ENCODE measurements at regions not wholly inside any gene's neighbourhood (a gene's known extent, or its start where the extent isn't known, plus 50 kb on each side); places are given as distances from the start of the nearest gene placed in this dataset.

DNA sequence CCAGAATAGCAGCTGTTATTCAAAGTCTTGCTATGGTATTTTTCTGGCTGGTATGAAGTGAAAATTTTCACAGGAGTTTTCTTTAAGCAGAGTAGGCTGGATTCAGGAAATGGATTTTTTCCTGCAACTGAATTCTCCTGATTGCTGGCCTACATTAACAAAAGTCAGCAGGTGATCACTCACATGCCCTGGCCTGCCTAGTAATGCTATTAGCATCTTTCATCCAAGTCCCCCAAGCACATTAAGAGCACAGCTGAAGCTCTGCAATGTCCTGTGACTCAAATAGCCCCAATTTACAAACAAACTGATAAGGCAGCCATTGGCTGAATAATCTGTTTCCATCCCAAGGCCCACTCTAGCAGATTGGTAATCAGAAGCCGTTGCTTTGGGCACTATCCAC, 688.3 kb upstream of the LMCD1 start:
- DNase-seq (ENCODE audit: low read depth, low spot score) (no peak), ATAC-seq (no peak)
- no TSS peak for BruUV-seq (replicated peaks)
- H3K27ac ChIP-seq (ENCODE audit: low read length) = no peak overlapping the region
- H3K4me1 ChIP-seq (ENCODE audit: control insufficient read depth, insufficient read depth, low read length) = no peaks in the 10 kb centered on the region
- H3K36me3 ChIP-seq (ENCODE audit: control insufficient read depth, insufficient read depth, low read length) = no peaks in the 10 kb centered on the region
- ChIA-PET CTCF (no interaction called here), POLR2A (no interaction called here)
- no peaks in the 10 kb centered on the region for H3K9me3 ChIP-seq (ENCODE audit: control insufficient read depth, insufficient read depth, low read depth, low read length)
- TF ChIP-seq POLR2AphosphoS5 (IDR thresholded peaks at IDR 0.05; ENCODE audit: low read depth, low read length) = no peak
- TF ChIP-seq SIN3A (IDR thresholded peaks at IDR 0.05; ENCODE audit: borderline replicate concordance, insufficient read depth, low read depth, low read length) = no peak
- TF ChIP-seq TCF7L2 (IDR thresholded peaks at IDR 0.05; ENCODE audit: low read depth, low read length) = no peak
- TF ChIP-seq, protein P1, sequence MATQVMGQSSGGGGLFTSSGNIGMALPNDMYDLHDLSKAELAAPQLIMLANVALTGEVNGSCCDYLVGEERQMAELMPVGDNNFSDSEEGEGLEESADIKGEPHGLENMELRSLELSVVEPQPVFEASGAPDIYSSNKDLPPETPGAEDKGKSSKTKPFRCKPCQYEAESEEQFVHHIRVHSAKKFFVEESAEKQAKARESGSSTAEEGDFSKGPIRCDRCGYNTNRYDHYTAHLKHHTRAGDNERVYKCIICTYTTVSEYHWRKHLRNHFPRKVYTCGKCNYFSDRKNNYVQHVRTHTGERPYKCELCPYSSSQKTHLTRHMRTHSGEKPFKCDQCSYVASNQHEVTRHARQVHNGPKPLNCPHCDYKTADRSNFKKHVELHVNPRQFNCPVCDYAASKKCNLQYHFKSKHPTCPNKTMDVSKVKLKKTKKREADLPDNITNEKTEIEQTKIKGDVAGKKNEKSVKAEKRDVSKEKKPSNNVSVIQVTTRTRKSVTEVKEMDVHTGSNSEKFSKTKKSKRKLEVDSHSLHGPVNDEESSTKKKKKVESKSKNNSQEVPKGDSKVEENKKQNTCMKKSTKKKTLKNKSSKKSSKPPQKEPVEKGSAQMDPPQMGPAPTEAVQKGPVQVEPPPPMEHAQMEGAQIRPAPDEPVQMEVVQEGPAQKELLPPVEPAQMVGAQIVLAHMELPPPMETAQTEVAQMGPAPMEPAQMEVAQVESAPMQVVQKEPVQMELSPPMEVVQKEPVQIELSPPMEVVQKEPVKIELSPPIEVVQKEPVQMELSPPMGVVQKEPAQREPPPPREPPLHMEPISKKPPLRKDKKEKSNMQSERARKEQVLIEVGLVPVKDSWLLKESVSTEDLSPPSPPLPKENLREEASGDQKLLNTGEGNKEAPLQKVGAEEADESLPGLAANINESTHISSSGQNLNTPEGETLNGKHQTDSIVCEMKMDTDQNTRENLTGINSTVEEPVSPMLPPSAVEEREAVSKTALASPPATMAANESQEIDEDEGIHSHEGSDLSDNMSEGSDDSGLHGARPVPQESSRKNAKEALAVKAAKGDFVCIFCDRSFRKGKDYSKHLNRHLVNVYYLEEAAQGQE (IDR thresholded peaks at IDR 0.05; ENCODE audit: insufficient read depth in 1 of 2, low read depth in 2 of 2, low read length in 1 of 2) = no peak
- TF ChIP-seq, protein P2, sequence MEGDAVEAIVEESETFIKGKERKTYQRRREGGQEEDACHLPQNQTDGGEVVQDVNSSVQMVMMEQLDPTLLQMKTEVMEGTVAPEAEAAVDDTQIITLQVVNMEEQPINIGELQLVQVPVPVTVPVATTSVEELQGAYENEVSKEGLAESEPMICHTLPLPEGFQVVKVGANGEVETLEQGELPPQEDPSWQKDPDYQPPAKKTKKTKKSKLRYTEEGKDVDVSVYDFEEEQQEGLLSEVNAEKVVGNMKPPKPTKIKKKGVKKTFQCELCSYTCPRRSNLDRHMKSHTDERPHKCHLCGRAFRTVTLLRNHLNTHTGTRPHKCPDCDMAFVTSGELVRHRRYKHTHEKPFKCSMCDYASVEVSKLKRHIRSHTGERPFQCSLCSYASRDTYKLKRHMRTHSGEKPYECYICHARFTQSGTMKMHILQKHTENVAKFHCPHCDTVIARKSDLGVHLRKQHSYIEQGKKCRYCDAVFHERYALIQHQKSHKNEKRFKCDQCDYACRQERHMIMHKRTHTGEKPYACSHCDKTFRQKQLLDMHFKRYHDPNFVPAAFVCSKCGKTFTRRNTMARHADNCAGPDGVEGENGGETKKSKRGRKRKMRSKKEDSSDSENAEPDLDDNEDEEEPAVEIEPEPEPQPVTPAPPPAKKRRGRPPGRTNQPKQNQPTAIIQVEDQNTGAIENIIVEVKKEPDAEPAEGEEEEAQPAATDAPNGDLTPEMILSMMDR (IDR thresholded peaks at IDR 0.05) = no peak
- in situ Hi-C loops (cut with HindIII; ENCODE audit: low pct_unique_long_range_greater_than_20kb, low sequenced_read_pairs) (no loop called here), intact Hi-C loops (cut with micrococcal nuclease; ENCODE audit: unreplicated experiment) (no loop called here)
- H3K27me3 ChIP-seq (ENCODE audit: control insufficient read depth, insufficient read depth, low read length) = no peaks in the 10 kb centered on the region
- H3K4me3 ChIP-seq (ENCODE audit: low read depth in 2 of 2, low read length in 2 of 2) = no peak overlapping the region

DNA sequence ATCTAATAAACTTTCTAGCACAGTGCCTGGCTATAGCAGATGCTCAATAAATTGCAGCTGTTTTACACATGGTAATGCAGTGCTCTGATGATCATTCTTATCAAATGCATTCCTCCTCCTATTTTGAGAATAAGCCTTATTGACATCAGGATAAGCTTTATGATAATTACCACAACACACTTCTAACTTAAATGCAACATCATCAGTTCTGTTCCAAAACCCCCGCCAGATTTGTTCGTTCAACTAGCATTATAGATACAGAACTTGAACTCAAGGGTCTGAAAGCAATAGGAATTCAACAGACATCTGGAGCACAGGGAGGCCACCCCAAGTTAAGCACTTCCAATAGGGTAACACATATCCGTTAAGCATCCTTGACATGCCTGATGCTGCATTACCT, 684.4 kb upstream of the LMCD1 start:
- Histone ChIP-seq H3K4me1 (ENCODE audit: control insufficient read depth, insufficient read depth, low read length) (no peaks in the 10 kb centered on the region), H3K27ac (ENCODE audit: low read length) (no peak overlapping the region), H3K4me3 (ENCODE audit: low read depth in 2 of 2, low read length in 2 of 2) (no peak overlapping the region), H3K36me3 (ENCODE audit: control insufficient read depth, insufficient read depth, low read length) (no peaks in the 10 kb centered on the region), H3K27me3 (ENCODE audit: control insufficient read depth, insufficient read depth, low read length) (no peaks in the 10 kb centered on the region), H3K9me3 (ENCODE audit: control insufficient read depth, insufficient read depth, low read depth, low read length) (no peaks in the 10 kb centered on the region)
- intact Hi-C loops (cut with micrococcal nuclease; ENCODE audit: unreplicated experiment) = no loop called here
- ATAC-seq (no peak), DNase-seq (ENCODE audit: low read depth, low spot score) (no peak)
- in situ Hi-C loops (cut with HindIII; ENCODE audit: low pct_unique_long_range_greater_than_20kb, low sequenced_read_pairs) = no loop called here
- CTCF ChIA-PET = no interaction called here
- BruUV-seq (replicated peaks) = no TSS peak
- POLR2A ChIA-PET = no interaction called here
- no peak for TF ChIP-seq POLR2AphosphoS5 (IDR thresholded peaks at IDR 0.05; ENCODE audit: low read depth, low read length)
- no peak for TF ChIP-seq TCF7L2 (IDR thresholded peaks at IDR 0.05; ENCODE audit: low read depth, low read length)
- no peak for TF ChIP-seq SIN3A (IDR thresholded peaks at IDR 0.05; ENCODE audit: borderline replicate concordance, insufficient read depth, low read depth, low read length)
- TF ChIP-seq, protein P2 (IDR thresholded peaks at IDR 0.05) = no peak
- TF ChIP-seq, protein P1 (IDR thresholded peaks at IDR 0.05; ENCODE audit: insufficient read depth in 1 of 2, low read depth in 2 of 2, low read length in 1 of 2) = no peak
